ENCODE measurements at regions not wholly inside any gene's neighbourhood (a gene's known extent, or its start where the extent isn't known, plus 50 kb on each side); places are given as distances from the start of the nearest gene placed in this dataset.

- H3K27ac Mint-ChIP-seq = no peak overlapping the region
- peaks cover 21% of the 10 kb centered on the region for H3K9me3 Mint-ChIP-seq (ENCODE audit: low read depth)
- no peak for DNase-seq (ENCODE audit: low spot score, unreplicated experiment)
These were observed 308.2 kb downstream of the TOX3 start for GRCh38 chr16:52238710-52239109.

GRCh38 chr16:52237823-52238222 lies 309.1 kb downstream of the TOX3 start:
- H3K4me3 Mint-ChIP-seq (ENCODE audit: low read depth) = no peak overlapping the region
- H3K9me3 Mint-ChIP-seq (ENCODE audit: low read depth) = peaks cover 22% of the 10 kb centered on the region
- H3K36me3 Mint-ChIP-seq (ENCODE audit: insufficient read depth) = peaks cover 9% of the 10 kb centered on the region
- no peak overlapping the region for H3K27ac Mint-ChIP-seq
- no peak for TF ChIP-seq CTCF (IDR thresholded peaks at IDR 0.05; ENCODE audit: unreplicated experiment)
- no peaks in the 10 kb centered on the region for H3K27me3 Mint-ChIP-seq
- H3K4me1 Mint-ChIP-seq (ENCODE audit: low read depth) = peaks cover 23% of the 10 kb centered on the region
- DNase-seq (ENCODE audit: low spot score, unreplicated experiment) = no peak

More at GRCh38 chr16:52238710-52239109, 308.2 kb downstream of the TOX3 start:
- H3K4me3 Mint-ChIP-seq (ENCODE audit: low read depth) = no peak overlapping the region
- no peak for TF ChIP-seq CTCF (IDR thresholded peaks at IDR 0.05; ENCODE audit: unreplicated experiment)
- H3K36me3 Mint-ChIP-seq (ENCODE audit: insufficient read depth) = peaks cover 8% of the 10 kb centered on the region
- peaks cover 16% of the 10 kb centered on the region for H3K4me1 Mint-ChIP-seq (ENCODE audit: low read depth)
- no peaks in the 10 kb centered on the region for H3K27me3 Mint-ChIP-seq

GRCh38 chr16:52235186-52235585 lies 311.8 kb downstream of the TOX3 start:
- TF ChIP-seq CTCF (IDR thresholded peaks at IDR 0.05; ENCODE audit: unreplicated experiment) = no peak
- peaks cover 23% of the 10 kb centered on the region for H3K4me1 Mint-ChIP-seq (ENCODE audit: low read depth)
- H3K9me3 Mint-ChIP-seq (ENCODE audit: low read depth) = peaks cover 22% of the 10 kb centered on the region
- H3K27ac Mint-ChIP-seq = peak overlapping the region; percentile 37
- no peak overlapping the region for H3K4me3 Mint-ChIP-seq (ENCODE audit: low read depth)
- DNase-seq (ENCODE audit: low spot score, unreplicated experiment) = no peak
- H3K27me3 Mint-ChIP-seq = no peaks in the 10 kb centered on the region
- H3K36me3 Mint-ChIP-seq (ENCODE audit: insufficient read depth) = peaks cover 10% of the 10 kb centered on the region

GRCh38 chr16:52234626-52235025 lies 312.3 kb downstream of the TOX3 start:
- TF ChIP-seq CTCF (IDR thresholded peaks at IDR 0.05; ENCODE audit: unreplicated experiment) = no peak
- no peaks in the 10 kb centered on the region for H3K27me3 Mint-ChIP-seq
- H3K27ac Mint-ChIP-seq = peak overlapping the region; percentile 80
- no peak for DNase-seq (ENCODE audit: low spot score, unreplicated experiment)
- H3K36me3 Mint-ChIP-seq (ENCODE audit: insufficient read depth) = peaks cover 10% of the 10 kb centered on the region
- peaks cover 23% of the 10 kb centered on the region for H3K4me1 Mint-ChIP-seq (ENCODE audit: low read depth)
- H3K9me3 Mint-ChIP-seq (ENCODE audit: low read depth) = peaks cover 22% of the 10 kb centered on the region
- H3K4me3 Mint-ChIP-seq (ENCODE audit: low read depth) = no peak overlapping the region

- DNase-seq (ENCODE audit: low spot score, unreplicated experiment) = no peak
- Mint-ChIP-seq H3K4me1 (ENCODE audit: low read depth) (peaks cover 19% of the 10 kb centered on the region), H3K36me3 (ENCODE audit: insufficient read depth) (peaks cover 3% of the 10 kb centered on the region), H3K27ac (no peak overlapping the region), H3K4me3 (ENCODE audit: low read depth) (no peak overlapping the region), H3K9me3 (ENCODE audit: low read depth) (peaks cover 8% of the 10 kb centered on the region), H3K27me3 (no peaks in the 10 kb centered on the region)
- TF ChIP-seq CTCF (IDR thresholded peaks at IDR 0.05; ENCODE audit: unreplicated experiment) = no peak
These were observed 317.5 kb downstream of the TOX3 start for GRCh38 chr16:52229471-52229870.
